Medulla oblongata (tissue), 1 donor: ENCODE measurements at regions not wholly inside any gene's neighbourhood (a gene's known extent, or its start where the extent isn't known, plus 50 kb on each side); places are given as distances from the start of the nearest gene placed in this dataset.
A peak's percentile ranks its signal among the peaks of the same experiment; 100 is the strongest.
"Not testable (repeated sequence)": the region's sequence is repeated elsewhere in the genome, so short reads cannot be mapped to it uniquely, and the experiment has no call there.

ENCODE experiments used
- DNase-seq: peaks from one replicate; pipeline ENCODE4 v3.0.0-alpha.2; 2015; ENCODE audit errors: extremely low spot score

DNA sequence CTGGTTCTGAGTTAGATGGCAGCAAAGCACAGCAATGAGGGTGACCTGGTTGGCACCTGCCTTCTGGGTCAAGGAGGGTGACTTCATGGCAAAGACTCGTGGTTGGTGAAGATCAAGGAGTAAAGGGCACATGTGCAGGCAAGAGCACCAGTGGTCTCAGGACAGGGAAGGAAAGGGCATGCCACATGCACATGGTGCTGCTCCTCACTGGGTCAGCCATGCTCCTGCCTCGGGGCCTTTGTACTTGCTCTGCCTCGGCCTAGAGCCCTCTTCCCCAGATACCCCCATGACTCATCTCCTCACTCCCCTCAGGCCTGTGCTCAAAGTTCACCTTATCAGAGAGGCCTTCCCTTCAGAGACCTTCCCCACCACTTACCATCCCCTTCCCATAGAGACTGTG lies 106.7 kb upstream of the KDM7A start:
- no peak for DNase-seq

DNA sequence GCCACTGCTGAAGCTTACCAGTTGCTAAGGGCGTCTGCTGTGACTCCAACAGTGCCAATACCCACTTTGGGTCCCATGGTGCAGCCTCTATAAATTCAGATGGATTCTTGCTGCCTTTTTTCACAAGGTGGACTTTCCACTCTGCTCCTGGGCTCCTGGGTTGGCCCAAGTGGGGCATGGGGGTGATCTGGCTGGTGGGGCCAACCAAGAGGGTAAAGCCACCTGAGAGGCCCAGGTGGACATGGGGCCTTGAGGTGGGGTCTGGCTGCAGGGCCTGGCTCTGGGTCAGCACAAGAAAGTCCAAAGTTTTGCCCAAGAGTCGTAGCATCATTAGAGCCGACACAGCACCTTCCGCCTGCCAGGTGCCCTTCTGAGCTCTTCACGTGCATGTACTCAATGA lies 105.2 kb upstream of the KDM7A start:
- DNase-seq = no peak

DNA sequence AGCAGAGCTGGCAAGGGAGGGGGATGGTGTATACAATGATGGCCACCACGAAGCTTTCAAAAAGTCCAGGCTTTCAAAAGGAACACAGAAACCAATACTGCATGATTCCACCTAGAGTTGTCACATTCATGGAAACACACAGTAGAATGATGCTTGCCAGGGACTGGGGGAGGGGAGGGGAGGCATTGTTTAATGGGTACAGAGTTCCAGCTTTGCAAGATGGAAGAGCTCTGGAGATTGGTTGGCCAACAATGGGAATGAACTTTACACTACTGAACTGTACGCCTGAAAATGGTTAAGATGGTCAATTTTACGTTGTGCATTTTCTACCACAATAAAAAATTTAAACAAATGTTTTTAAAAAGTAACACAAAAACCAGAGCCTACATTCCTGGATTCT lies 104.5 kb upstream of the KDM7A start:
- no peak for DNase-seq

DNA sequence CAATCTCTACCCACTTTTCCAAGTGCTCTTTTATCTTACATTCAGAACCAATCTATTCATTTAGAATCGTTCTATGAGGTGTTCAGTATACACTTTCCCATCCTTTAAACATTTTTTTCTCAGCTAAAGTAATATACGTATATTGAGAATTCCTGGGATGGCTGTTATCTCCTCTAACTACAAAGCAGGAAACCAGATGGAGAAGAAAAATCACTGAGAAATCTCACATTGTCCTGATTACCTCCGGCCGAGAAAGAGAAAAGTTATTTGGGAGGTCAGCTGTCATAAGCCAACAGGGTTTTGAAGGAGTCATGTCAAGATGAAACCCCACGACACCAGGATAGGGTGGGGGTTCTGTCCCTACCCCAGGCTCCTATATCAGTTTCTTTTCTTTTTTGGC lies 99.2 kb upstream of the KDM7A start:
- no peak for DNase-seq

DNA sequence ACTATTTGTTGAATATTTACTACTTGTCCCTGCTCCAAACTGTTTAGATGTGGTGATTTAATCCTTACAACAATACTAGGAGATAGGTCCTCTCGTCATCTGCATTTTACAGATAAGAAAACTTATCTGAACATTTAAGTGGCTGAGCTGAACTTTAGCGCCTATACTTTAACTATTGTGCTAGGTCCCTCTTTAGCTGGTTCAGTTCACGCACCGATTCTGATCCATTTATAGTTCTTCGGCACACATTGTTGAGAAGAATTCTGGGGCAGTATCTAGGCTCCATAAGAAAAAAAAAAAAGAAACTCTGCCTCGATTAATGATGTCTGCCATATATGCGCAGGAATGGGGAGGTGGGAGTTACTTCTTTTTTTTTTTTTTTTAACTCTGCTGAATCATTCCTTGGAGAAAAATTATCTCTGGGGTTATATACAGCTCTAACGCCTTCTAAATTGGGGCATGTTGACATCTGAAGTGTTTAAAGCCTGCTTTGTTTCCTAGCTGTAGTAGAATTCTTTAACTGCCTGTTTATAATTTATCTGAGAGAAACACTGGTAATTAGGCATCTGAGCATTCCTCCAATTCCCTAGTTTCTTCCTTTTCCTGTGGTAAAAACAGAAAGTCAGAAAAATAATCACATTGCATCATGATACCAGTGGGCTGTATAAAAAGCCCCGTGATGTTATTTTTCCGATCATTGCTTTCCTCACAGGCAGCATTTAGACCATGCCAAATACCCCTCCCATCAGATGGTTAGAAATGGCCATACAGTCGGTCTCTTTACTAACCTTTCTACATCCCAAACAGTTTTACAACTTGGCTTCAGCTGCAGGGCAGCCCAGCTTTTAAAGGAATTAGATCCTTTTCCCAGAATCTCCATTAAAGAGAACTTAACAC lies 98.5 kb upstream of the KDM7A start:
- peak; percentile 10 for DNase-seq

DNA sequence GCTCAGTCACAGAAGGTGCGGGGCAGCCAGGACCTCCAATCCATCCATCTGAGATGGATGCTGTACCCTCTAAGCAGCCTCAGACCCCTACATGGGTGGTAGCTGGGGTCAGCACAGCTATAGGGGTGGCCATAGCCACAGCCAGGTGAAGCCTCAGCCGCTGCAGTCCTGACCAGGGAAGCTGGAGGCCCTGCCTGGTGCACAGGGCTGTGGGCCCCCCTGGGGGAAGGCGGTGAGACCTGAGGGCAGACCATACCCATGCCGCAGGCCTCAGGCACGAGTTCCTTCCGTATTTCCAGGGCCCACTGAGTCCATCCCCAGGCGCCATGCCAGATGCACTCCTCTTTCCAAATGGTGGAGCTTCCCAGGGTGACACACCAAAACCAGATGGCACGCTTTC lies 96.6 kb upstream of the KDM7A start:
- no peak for DNase-seq

DNA sequence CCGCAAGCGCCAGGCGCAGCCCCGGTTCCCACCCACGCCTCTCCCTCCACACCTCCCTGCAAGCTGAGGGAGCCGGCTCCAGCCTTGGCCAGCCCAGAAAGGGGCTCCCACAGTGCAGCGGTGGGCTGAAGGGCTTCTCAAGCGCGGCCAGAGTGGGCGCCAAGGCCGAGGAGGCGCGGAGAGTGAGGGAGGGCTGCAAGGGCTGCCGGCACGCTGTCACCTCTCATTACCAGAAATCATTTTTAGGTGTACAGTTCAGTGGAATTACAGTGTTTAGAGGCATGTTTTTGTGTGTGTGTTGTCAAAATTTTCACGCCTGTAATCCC lies 94.8 kb upstream of the KDM7A start:
- not testable (repeated sequence) for DNase-seq

DNA sequence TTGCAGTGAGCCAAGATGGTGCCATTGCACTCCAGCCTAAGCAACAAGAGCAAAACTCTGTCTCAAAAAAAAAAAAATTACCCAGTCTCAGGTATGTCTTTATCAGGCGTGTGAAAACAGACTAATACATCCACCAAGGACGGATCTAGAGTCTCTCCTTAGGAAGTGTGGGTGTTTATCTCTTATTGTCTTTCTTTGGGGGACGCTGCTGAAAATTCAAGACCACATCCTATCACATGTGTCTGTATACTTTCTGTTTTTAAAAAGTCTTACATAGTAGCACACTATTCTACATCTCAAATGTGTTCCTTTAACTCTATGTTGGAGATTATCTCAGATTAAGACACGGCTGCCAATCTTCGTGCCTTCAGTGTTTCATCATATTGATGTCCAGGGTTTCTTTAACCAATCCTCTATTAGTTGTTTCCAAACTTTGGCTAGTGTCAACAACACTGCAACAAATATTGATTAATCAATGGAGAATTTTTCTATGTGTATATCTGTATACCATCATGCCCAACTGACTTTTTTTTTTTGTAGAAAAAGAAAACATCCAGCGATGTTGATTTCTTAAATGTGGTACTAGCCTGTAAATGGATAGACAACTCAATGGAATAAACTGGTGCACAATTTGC lies 92.3 kb upstream of the KDM7A start:
- DNase-seq = no peak

DNA sequence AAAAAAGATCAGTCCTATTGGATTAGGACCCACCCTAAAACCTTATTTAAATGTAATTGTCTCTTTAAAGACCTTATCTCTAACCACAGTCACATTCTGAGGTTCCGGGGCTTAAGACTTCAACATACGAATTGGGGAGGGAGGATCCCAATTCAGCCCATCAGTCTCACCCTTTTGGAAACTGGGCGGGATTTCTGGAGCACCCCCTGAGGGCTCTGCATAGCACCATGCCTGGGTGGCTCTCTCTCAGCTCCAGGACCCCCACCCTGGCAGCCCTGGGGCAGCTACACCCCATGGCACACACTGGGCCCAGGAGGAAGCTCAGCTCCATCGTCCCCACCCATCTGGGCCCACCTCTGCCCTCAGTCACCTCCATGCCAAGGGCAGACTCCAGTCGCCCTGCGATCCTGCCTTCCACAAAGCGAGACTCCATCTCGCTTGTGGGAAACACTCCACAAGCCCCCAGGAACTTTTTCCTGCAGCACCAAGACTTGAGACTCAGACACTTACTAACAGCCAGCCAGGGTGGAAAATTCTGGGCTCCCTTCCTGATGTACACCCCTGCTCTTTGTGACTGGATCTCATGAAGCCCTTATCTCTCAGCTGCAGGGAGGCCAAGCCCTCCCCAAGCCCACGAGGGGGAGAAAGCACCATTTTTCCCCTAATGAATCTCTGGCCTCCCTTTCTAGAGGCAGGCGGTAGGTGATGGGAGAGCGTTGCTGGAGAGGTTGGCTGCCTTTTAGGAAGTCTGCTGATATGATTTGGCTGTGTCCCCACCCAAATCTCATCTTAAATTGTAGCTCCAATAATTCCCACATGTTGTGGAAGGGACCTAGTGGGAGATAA lies 90.8 kb upstream of the KDM7A start:
- DNase-seq = no peak

DNA sequence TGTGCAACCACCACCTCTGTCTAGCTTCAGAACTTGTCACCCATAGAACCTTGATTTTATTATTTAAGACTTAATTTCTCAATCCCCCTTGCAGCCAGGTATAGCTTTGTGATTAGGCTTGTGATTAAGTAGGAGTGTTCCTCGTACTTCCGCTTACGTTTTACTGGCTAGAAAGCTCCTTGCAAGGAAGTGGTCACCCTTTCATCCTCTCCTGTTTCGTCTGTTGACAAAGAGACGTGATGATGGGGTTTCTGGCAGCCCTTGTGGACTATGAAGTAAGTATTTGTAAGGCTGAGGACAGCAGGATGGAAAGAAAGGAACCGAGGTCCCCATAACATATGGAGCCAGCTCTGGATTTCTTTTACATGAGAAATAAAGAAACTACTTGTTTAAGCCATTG lies 86.5 kb upstream of the KDM7A start:
- DNase-seq = peak; percentile 20

DNA sequence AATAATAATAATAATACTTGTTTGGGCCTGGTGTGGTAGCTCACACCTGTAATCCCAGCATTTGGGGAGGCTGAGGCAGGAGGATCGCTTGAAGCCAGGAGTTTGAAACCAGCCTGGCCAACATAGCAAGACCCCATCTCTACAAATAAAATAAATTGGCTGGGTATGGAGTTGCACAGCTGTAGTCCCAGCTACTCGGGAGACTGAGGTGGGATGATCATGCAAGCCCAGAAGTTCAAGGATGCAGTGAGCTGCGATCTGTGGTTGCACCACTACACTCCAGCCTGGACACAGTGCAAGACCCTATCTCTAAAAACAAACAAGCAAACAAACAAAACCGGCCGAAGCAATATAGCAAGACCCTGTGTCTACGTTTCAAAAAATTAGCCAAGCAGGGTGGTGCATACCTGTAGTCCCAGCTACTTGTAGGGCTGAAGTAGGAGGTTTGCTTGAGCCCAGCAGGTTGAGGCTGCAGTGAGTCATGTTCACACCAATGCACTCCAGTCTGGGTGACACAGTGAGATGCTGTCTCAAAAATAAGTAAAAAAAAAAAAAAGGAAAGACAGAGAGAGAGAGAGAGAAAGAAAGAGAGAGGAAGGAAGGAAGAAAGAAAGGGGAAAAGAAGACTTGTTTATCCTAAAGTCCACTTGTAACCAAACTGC lies 85.6 kb upstream of the KDM7A start:
- DNase-seq = no peak

DNA sequence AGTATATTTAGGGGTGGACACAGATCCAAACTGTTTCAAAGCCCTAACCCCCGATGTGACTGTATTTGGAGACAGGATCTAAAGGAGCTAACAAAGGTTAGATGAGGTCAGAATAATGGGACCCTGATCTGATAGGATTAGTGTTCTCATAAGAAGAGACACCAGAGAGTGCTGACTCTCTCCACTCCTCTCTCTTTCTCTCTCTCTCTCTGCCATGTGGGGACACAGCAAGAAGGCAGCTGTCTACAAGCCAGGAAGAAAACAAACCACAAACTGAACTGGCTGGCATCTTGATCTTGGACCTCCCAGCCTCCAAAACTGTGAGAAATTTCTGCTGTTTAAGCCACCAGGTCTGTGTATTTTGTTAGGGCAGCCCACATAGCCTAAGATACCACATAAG lies 84.7 kb upstream of the KDM7A start:
- DNase-seq = no peak

DNA sequence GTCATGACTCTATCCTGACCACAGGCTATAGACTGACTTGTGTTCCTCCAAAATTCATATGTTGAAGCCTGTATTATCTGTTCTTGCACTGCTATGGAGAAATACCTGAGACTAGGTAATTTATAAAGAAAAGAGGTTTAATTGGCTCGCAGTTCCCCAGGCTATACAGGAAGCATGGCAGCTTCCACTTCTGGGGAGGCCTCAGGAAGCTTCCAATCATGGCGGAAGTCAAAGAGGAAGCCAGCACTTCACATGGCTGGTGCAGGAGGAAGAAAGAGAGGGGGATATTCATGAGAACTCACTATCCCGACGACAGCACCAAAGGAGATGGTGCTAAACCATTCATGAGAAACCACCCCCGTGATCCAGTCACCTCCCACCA lies 84.3 kb upstream of the KDM7A start:
- no peak for DNase-seq

DNA sequence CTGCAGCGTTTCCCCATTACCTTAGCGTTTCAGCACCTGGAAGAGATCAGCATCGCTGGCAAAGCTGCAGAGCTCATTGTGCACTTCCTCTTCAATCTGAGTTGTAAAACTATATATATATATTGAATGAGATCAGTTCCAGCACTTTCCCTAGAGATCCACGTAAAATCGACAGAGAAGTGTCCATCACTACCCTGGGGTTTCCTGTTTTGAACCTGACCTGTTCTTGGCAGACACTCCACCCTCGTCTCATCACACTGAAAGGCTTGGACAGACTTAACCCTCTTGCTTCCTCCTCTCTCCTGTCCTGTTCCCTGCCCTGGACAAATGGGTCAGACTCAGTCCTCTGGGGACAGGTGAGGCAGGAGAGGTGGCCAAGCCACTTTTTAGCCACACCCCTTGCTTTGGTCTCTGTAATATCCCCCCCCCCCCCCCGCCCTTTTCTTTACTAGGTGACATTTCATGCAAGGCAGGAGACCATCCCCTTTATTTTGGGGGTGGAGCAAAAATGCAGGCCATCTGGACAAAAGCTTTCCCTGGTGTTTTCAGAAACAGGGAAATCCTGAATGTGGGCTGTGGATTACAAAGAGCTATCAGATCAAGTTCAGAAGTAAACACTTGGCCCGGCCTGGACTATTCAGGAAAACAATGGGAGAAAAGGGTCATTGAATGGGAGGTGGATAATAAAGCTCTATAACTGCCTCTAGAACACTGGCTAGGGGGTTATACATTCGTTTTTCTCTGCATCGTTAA lies 83.7 kb upstream of the KDM7A start:
- peak; percentile 87 for DNase-seq

DNA sequence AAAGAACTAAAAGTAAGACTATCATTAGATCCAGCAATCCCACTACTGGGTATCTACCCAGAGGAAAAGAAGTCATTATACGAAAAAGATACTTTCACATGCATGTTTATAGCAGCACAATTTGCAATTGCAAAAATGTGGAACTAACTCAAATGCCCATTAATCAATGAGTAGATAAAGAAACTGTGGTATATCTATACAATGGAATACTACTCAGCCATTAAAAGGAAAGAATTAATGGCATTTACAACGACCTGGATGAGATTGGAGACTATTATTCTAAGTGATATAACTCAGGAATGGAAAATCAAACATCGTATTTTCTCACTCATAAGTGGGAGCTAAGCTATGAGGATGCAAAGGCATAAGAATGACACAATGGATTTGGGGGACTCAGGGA lies 80.5 kb upstream of the KDM7A start:
- not testable (repeated sequence) for DNase-seq

DNA sequence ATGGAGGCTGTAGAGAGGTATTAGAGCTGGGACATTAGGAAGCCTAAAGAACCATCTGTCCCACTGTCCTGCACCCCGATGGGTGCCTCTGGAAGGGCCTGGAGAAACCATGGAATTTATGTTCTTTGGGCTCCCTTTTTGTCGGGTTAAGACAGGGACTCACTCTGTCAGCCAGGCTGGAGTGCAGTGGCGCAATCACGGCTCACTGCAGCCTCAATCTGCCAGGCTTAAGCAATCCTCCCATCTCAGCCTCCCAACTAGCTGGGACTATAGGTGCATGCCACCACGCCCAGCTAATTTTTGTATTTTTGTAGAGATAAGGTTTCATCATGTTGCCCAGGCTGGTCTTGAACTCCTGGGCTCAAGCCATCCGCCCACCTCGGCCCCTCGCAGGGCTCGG lies 78.2 kb upstream of the KDM7A start:
- not testable (repeated sequence) for DNase-seq

DNA sequence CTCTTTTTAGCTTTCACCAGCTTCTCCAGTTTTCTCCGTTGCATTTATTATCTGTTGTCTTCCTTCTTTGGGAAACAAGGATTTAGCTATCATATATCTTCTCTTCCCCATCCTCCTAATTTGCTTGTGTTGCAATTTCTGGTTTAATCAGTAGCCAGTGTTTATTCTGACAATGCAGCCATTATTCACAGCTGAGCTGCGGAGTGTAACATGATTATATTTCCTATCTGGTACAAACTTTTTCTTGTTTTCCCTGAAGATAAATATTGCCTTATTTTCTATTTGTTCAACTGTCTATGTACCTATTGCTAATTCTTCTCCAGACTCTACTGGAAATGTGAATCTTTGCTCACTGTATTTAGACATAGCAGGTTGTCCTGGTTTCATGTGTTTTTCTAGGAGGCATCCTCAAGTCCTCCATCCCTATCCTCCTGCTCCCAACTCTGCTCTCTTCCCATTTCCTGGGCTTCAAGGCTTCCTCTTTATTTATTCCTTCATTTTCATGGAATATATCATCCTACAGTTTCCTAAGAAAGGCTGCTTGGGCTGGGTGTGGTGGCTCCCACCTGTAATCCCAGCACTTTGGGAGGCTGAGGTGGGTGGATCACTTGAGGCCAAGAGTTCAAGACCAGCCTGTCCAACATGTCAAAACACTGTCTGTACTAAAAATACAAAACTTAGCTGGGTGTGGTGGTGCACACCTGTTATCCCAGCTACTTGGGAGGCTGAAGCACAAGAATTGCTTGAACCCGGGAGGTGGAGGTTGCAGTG lies 72.4 kb upstream of the KDM7A start:
- DNase-seq = peak; percentile 63

DNA sequence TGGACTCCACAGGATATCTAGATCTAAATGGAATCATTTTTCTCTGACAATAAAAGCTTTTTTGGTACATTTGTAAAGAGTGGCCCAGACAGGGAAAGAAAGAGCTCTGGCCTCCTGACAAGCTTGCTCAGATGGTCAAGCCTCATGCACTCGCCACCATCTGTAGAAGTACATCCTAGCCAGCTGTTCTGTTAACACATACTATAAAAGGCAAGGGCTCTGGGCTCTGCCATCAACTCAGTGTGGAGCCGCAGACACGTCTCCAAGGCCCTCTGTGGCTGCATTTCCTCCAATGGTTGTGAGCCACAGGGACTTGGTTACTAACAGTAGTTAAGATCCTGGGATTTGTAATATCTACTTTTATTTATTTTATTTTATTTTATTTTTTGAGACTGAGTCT lies 70.8 kb upstream of the KDM7A start:
- DNase-seq = no peak

DNA sequence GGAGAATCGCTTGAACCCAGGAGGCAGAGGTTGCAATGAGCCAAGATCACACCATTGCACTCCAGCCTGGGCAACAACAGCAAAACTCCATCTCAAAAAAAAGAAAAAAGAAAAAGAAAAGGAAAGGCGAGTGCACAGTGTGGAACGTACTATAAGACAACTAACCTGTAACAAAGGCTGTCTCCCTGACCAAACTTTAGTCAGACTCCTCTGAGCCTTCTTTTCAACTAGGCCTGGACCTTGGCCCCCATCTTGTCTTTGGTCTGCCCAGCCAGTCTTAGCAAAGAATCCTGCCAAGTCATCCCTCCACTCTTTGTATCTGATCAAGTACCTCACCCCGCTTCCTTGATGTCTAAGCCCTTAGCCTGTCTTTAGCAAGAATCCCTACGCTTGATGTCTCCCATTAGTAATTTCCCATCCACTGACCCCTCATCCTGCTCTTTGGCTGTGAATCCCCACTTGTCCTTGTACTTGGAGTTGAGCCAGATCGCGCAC lies 68.9 kb upstream of the KDM7A start:
- no peak for DNase-seq
